ENCODE measurements at regions not wholly inside any gene's neighbourhood (a gene's known extent, or its start where the extent isn't known, plus 50 kb on each side); places are given as distances from the start of the nearest gene placed in this dataset.

GRCh38 chr2:10993001-10993481 is 81.3 kb downstream of the KCNF1 start:
- no peak overlapping the region for H3K4me3 Mint-ChIP-seq
- H3K9me3 Mint-ChIP-seq, result no peaks in the 10 kb centered on the region
- H3K27me3 Mint-ChIP-seq, result no peaks in the 10 kb centered on the region
- H3K4me1 Mint-ChIP-seq (ENCODE audit: low read depth), result no peaks in the 10 kb centered on the region
- DNase-seq, result no peak
- no peaks in the 10 kb centered on the region for H3K36me3 Mint-ChIP-seq (ENCODE audit: low read depth)
- H3K27ac Mint-ChIP-seq, result no peak overlapping the region

- Mint-ChIP-seq H3K27ac (no peak overlapping the region), H3K9me3 (no peaks in the 10 kb centered on the region), H3K36me3 (ENCODE audit: low read depth) (no peaks in the 10 kb centered on the region), H3K4me3 (no peak overlapping the region), H3K27me3 (no peaks in the 10 kb centered on the region), H3K4me1 (ENCODE audit: low read depth) (no peaks in the 10 kb centered on the region)
- no peak for DNase-seq
These were observed 83.7 kb downstream of the KCNF1 start for GRCh38 chr2:10995366-10995970.

GRCh38 chr2:11004199-11004598 is 92.5 kb downstream of the KCNF1 start:
- DNase-seq, result no peak
- no peaks in the 10 kb centered on the region for H3K4me1 Mint-ChIP-seq (ENCODE audit: low read depth)
- H3K27me3 Mint-ChIP-seq, result peaks cover 24% of the 10 kb centered on the region
- H3K9me3 Mint-ChIP-seq, result no peaks in the 10 kb centered on the region
- no peaks in the 10 kb centered on the region for H3K36me3 Mint-ChIP-seq (ENCODE audit: low read depth)
- H3K4me3 Mint-ChIP-seq, result no peak overlapping the region
- no peak overlapping the region for H3K27ac Mint-ChIP-seq

- peaks cover 24% of the 10 kb centered on the region for H3K27me3 Mint-ChIP-seq
- no peaks in the 10 kb centered on the region for H3K36me3 Mint-ChIP-seq (ENCODE audit: low read depth)
- no peak overlapping the region for H3K4me3 Mint-ChIP-seq
- DNase-seq, result no peak
- peaks cover under 1% of the 10 kb centered on the region for H3K9me3 Mint-ChIP-seq
- H3K4me1 Mint-ChIP-seq (ENCODE audit: low read depth), result no peaks in the 10 kb centered on the region
- H3K27ac Mint-ChIP-seq, result no peak overlapping the region
These were observed 93.3 kb downstream of the KCNF1 start for GRCh38 chr2:11005032-11005431.

- DNase-seq, result no peak
- Mint-ChIP-seq H3K4me3 (no peak overlapping the region), H3K9me3 (peaks cover 12% of the 10 kb centered on the region), H3K27me3 (peaks cover 24% of the 10 kb centered on the region), H3K27ac (no peak overlapping the region), H3K4me1 (ENCODE audit: low read depth) (no peaks in the 10 kb centered on the region), H3K36me3 (ENCODE audit: low read depth) (no peaks in the 10 kb centered on the region)
These were observed 94.5 kb downstream of the KCNF1 start for GRCh38 chr2:11006191-11006590.

GRCh38 chr2:11007331-11008264 is 95.9 kb downstream of the KCNF1 start:
- H3K36me3 Mint-ChIP-seq (ENCODE audit: low read depth), result no peaks in the 10 kb centered on the region
- H3K4me3 Mint-ChIP-seq, result no peak overlapping the region
- DNase-seq, result no peak
- peaks cover 21% of the 10 kb centered on the region for H3K27me3 Mint-ChIP-seq
- no peaks in the 10 kb centered on the region for H3K4me1 Mint-ChIP-seq (ENCODE audit: low read depth)
- H3K27ac Mint-ChIP-seq, result no peak overlapping the region
- H3K9me3 Mint-ChIP-seq, result peaks cover 24% of the 10 kb centered on the region

- no peak overlapping the region for H3K27ac Mint-ChIP-seq
These were observed 97.0 kb downstream of the KCNF1 start for GRCh38 chr2:11008773-11009172.

GRCh38 chr2:11009176-11009575 is 97.4 kb downstream of the KCNF1 start:
- no peak for DNase-seq
- Mint-ChIP-seq H3K27ac (no peak overlapping the region), H3K4me1 (ENCODE audit: low read depth) (no peaks in the 10 kb centered on the region), H3K36me3 (ENCODE audit: low read depth) (no peaks in the 10 kb centered on the region), H3K27me3 (peaks cover 17% of the 10 kb centered on the region), H3K9me3 (peaks cover 25% of the 10 kb centered on the region), H3K4me3 (no peak overlapping the region)

More at GRCh38 chr2:11008773-11009172, 97.0 kb downstream of the KCNF1 start:
- no peak for DNase-seq
- H3K36me3 Mint-ChIP-seq (ENCODE audit: low read depth), result no peaks in the 10 kb centered on the region
- H3K27me3 Mint-ChIP-seq, result peaks cover 17% of the 10 kb centered on the region
- H3K9me3 Mint-ChIP-seq, result peaks cover 25% of the 10 kb centered on the region
- no peak overlapping the region for H3K4me3 Mint-ChIP-seq
- H3K4me1 Mint-ChIP-seq (ENCODE audit: low read depth), result no peaks in the 10 kb centered on the region

GRCh38 chr2:11009891-11010290 is 98.2 kb downstream of the KCNF1 start:
- no peak for DNase-seq
- Mint-ChIP-seq H3K4me3 (no peak overlapping the region), H3K27me3 (peaks cover 11% of the 10 kb centered on the region), H3K9me3 (peaks cover 25% of the 10 kb centered on the region), H3K27ac (no peak overlapping the region), H3K36me3 (ENCODE audit: low read depth) (no peaks in the 10 kb centered on the region), H3K4me1 (ENCODE audit: low read depth) (no peaks in the 10 kb centered on the region)

- H3K27ac Mint-ChIP-seq, result no peak overlapping the region
- H3K27me3 Mint-ChIP-seq, result peaks cover 16% of the 10 kb centered on the region
- DNase-seq, result no peak
- peaks cover 25% of the 10 kb centered on the region for H3K9me3 Mint-ChIP-seq
- H3K4me1 Mint-ChIP-seq (ENCODE audit: low read depth), result no peaks in the 10 kb centered on the region
- H3K36me3 Mint-ChIP-seq (ENCODE audit: low read depth), result no peaks in the 10 kb centered on the region
- H3K4me3 Mint-ChIP-seq, result no peak overlapping the region
These were observed 99.6 kb downstream of the KCNF1 start for GRCh38 chr2:11011359-11011758.

- peaks cover 25% of the 10 kb centered on the region for H3K9me3 Mint-ChIP-seq
- H3K4me3 Mint-ChIP-seq, result no peak overlapping the region
- no peak for DNase-seq
- H3K27ac Mint-ChIP-seq, result no peak overlapping the region
- H3K36me3 Mint-ChIP-seq (ENCODE audit: low read depth), result no peaks in the 10 kb centered on the region
- H3K4me1 Mint-ChIP-seq (ENCODE audit: low read depth), result no peaks in the 10 kb centered on the region
- H3K27me3 Mint-ChIP-seq, result peaks cover 16% of the 10 kb centered on the region
These were observed 100.5 kb downstream of the KCNF1 start for GRCh38 chr2:11012131-11012693.

- DNase-seq, result no peak
- Mint-ChIP-seq H3K9me3 (peaks cover 25% of the 10 kb centered on the region), H3K4me1 (ENCODE audit: low read depth) (no peaks in the 10 kb centered on the region), H3K36me3 (ENCODE audit: low read depth) (no peaks in the 10 kb centered on the region), H3K27me3 (peaks cover 23% of the 10 kb centered on the region), H3K27ac (no peak overlapping the region), H3K4me3 (no peak overlapping the region)
These were observed 101.5 kb downstream of the KCNF1 start for GRCh38 chr2:11013196-11013595.

- Mint-ChIP-seq H3K4me3 (no peak overlapping the region), H3K27ac (no peak overlapping the region), H3K9me3 (peaks cover 25% of the 10 kb centered on the region), H3K36me3 (ENCODE audit: low read depth) (no peaks in the 10 kb centered on the region), H3K4me1 (ENCODE audit: low read depth) (no peaks in the 10 kb centered on the region), H3K27me3 (peaks cover 30% of the 10 kb centered on the region)
- no peak for DNase-seq
These were observed 102.3 kb downstream of the KCNF1 start for GRCh38 chr2:11014026-11014425.

- Mint-ChIP-seq H3K4me1 (ENCODE audit: low read depth) (no peaks in the 10 kb centered on the region), H3K27me3 (peaks cover 48% of the 10 kb centered on the region), H3K9me3 (peaks cover 8% of the 10 kb centered on the region), H3K36me3 (ENCODE audit: low read depth) (no peaks in the 10 kb centered on the region), H3K27ac (no peak overlapping the region), H3K4me3 (no peak overlapping the region)
- no peak for DNase-seq
These were observed 105.1 kb downstream of the KCNF1 start for GRCh38 chr2:11016735-11017388.
